Globus pallidus (tissue), 1 donor: ENCODE measurements at regions not wholly inside any gene's neighbourhood (a gene's known extent, or its start where the extent isn't known, plus 50 kb on each side); places are given as distances from the start of the nearest gene placed in this dataset.
"Not testable (repeated sequence)": the region's sequence is repeated elsewhere in the genome, so short reads cannot be mapped to it uniquely, and the experiment has no call there.

Experiments used
- DNase-seq: peaks from one replicate; pipeline ENCODE4 v3.0.0-alpha.2; 2015; ENCODE audit warnings: low spot score

DNA sequence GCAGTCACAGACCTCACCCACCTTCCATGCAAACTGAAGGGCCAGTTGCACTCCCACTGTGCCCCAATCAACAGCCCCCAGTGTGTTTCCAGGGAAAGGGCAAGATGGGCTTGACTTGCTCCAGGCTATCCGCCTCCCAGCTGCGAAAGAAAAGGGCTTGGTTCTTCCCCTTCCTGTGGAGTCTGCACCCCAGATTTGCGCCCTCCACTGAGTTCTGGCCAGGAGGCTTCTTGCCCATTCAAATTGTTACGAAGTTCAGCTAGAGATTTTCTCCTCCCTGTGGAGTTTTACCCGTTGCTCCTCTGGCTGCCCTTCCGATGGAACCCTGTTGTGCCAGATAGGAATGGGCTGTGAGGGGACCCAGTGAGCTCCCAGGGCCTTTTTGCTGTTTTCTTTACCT is 1096.9 kb upstream of the ALCAM start:
- no peak for DNase-seq

DNA sequence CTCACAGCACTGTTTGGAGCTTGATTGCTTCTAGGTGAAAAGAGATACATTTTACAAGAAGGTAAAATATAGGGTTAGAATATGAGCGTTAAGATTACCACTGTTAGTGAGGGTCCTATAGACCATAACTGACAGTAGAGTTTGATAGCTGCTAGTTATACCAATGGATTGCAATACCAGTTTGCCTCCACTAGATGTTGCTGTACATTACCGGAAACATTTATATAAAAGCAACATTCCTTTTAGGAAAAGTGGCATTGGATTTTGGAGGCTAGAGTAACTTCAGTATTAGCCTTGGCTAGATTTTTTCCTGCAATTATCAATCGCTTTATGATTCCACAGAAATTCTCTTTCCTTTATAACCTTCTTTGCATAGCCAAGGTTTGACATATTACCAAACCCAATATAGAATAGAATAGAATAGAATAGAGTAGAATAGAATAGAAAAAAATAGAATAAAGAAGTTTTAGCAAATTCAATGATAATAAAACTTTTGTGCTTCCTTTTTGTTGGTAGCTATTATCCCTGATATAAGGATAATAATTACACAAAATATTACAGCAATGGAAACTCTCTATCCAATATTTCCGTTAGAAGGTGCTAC is 1093.6 kb upstream of the ALCAM start:
- DNase-seq, result peak; percentile 63

DNA sequence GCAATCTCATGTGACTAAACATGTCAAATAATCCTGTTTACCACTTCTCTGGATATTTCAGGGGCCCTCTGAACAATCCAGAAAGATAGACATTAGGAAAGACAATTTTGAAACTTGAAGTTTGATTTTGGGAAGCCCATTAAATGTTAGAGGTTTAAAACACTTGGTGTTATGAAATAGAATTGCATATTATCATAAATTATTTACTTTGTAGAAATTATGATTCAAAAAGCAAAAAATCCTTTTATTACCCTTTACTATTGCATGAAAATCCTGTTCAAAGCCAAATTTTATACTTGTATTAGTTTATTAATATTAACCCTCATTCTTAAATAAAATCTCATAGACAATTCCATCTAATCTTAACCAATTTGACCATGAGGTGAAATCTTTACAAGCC is 1091.5 kb upstream of the ALCAM start:
- no peak for DNase-seq

DNA sequence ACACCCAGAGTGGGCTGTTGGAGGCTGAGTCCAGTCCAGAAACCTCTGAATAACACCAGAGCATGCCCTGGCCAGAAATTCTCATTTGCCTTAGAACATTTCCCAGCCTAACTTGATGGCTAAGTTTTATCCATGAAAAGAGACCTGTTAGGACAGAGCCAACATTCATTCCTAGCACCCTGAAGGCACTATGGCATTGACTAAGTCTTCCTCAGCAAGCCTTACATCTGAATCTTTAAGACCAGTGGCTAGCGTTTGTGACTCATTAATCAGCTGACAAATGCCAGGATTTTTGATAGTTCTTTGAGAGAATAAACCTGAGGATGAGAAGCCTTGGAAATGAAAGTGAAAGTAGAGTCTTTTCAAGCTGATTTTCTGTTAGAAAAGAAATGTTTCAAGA is 1087.1 kb upstream of the ALCAM start:
- no peak for DNase-seq

DNA sequence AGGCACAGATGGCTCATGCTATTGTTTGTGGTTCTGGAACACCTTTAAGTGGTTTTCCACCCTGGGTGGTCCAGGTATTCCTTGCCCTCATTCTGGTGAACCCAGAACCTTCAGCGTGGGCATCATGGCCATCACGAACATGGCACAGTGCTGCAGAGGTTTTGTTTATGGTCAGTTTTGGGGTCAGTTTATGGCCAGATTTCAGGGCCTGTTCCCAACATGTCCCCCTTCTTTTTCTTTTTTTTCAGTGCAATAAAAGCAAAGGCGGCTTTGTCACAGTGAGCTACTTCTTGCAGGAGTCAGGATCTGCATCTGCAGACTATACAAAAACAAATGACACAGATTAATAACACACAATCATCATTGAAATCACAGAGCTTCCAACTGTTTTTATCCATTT is 1085.0 kb upstream of the ALCAM start:
- no peak for DNase-seq

DNA sequence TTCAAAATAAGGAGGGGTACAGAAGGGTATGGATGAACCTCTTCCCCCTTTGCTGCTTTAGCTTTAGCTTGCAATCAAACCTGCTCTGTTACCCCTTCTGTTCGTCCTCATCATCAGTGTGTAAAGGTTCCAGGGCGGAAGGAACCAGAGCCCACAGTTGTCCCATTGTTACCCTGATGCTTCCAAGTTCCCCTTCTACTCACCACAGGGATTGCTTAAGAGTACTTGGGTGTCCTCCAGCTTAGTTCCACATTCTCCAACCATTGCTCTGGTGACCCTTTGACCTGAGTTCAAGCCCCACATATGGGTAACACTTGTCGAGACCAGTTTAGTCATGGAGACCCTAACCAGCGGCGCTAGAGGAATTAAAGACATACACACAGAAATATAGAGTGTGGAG is 1080.1 kb upstream of the ALCAM start:
- DNase-seq, result no peak

DNA sequence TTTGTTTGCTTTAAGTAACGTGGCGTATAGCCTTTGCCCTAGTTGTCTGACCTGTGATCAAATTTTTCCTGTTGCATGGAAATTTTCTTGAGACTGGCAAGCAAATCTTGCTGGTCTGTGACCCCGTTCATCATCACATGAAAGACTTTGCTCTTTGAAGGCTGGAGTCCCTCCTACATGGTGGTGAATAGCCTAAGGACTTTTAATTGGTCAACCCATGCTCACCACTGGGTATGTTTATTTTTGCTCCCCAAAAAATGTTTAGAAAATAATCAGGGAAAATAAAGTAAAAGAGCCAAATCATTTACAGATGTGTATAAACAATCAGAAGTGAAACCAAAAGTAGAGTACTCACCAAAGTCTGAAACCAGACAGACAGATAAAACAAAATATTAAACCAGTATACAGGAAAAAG is 1075.3 kb upstream of the ALCAM start:
- peak; percentile 8 for DNase-seq

DNA sequence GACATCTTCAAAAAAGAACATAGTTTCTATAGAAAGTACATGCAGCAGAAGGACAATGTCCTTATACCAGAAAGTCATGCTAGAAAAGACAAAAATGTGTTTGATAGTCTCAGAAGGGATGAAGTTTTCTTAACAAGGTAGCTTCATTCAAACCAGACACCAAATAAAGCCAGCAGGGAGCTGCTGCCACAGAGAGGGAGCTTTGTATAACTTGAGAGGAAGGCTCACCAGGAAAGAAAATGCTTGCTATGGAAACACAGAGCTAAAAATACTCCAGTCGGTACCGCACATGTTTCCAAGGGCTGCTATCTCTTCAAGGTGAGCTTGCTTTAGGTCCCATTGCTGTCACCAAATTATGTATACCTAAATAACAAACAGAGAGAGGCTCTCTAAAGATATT is 1074.8 kb upstream of the ALCAM start:
- peak; percentile 18 for DNase-seq

DNA sequence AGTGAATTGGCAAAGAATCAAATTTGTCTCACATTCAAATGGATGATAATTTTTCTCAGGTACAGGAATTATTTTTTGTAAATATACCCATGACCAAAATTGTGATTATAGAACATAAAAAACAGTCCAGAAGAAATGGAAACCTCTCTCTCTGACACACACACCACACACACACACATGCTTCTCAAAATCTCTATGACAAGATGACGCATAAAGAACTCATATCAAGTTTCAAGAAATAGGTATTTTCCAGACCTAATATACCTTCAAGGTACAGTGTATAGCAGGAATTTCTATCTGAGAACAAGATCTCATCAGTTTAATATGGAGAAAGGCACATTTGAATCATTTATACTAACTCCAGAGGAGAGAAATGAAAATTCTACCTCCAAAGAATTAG is 1069.1 kb upstream of the ALCAM start:
- no peak for DNase-seq

DNA sequence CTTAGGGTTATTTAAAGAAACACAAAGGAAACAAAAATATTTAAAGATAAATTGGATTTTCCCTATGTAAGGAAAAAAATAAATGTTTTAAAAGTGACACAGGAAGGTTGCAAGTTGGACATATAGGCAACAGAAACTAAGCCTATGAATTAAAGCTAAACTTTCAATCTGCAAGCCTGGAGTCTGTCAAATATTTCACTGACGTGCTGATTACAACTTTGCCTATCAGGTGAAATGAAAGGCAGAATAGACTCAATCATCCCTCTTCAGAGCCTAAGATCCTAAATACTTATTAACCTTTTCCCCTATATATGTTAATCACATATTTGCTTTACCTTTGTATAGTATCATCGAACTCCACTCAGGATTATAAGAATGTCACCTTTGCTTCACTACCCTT is 1068.0 kb upstream of the ALCAM start:
- DNase-seq, result no peak

DNA sequence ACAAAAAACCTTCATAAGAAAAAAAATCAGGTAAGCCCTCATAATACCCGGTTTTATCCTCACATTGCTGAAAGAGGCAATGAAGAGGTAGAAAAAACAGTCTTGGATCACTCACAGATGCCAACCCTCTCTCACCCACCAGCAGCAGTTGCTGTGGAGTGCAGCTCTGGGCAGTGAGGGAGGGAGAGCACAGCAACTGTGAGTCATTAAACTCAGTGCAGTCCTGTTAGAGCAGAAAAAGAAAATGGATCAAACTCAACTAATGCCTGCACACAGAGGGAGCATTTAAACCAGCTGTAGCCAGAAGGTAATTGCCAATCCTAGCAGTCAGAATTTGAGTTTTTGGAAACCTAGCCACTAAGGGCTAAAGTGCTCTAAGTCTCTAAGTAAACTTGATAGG is 1050.6 kb upstream of the ALCAM start:
- no peak for DNase-seq

DNA sequence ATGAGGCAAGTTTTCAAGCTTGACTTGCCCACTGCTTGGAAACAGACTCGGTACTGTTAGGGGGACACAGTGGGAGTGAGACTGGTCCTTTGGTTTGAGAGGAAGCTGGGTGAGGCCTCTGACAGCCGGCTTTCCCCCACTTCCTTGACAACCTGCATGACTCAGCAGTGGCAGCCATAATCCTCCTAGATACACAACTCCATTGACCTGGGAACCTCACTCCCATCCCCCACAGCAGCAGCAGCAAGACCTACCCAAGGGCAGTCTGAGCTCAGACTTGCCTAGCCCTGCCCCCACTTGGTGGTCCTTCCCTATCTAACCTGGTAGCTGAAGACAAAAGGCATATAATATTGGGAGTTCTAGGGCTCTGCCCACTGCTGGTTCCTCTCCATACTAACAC is 1043.5 kb upstream of the ALCAM start:
- no peak for DNase-seq

DNA sequence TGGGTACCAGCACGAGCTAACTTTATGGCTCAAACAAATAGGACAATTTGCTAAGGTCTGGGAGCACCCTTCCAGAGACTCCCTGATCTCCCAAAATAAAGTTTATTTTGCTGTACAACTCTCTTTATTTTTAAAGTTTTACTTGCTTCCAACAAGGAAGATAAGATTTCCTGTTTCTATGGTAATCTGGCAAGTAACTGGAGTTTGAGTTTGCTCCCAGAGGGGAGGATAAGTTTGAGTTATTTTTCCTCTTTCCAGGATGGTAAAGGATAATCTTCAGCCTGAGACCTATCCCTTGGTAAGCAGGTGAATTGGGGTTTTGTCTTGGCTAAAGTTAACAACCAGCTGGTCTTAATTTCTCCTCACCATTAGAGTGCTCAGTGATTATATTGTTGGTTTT is 1019.4 kb upstream of the ALCAM start:
- DNase-seq, result no peak

DNA sequence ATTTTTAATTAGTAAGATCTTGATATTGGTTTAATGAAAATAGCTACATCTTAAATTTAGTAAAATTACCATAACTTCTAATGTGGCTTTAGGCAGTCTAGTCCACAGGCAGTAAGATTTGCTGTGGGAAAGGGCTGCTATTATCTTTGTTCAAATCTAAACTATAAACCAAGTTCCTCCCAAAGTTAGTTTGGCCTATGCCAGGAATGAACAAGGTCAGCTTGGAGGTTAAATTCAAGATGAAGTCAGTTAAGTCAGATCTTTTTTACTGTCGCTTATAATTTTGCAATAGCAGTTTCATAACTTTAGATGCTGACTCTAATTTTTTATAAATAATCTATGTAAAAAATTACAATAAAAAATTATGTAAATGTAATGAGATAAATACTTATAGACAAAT is 1016.9 kb upstream of the ALCAM start:
- no peak for DNase-seq

DNA sequence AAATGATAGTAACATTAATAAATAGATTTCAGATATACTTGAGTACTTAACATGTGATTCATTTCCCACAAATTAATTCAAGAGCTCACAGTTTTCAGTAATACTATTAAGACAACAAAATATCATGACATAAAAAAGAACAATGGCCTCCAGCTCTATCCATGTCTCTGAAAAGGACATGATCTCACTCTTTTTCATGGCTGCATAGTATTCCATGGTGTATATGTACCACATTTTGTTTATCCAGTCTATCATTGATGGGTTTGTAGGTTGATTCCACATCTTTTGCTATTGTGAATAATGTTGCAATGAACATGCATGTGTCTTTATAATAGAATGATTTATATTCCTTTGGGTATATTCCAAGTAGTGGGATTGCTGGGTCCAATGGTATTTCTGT is 1012.8 kb upstream of the ALCAM start:
- DNase-seq, result no peak

DNA sequence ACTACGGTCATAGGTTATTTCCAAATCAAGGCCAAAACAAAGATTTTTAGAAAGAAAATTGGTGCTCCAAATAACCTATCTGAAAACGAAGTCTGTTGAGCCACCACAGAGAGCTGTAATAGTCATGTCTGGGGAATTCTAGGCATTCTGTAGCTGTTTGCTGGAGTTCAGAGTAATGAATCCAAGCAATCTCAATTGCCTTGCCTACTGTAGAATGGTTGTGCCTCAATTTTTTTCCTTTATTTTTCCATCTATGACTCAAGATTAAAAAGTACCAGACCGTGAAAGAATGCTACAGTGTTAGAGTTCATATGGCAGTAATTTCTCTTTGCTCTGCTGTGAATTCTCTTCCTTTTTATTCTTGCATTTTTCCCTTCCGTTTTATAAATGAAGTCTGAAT is 1007.2 kb upstream of the ALCAM start:
- DNase-seq, result no peak

DNA sequence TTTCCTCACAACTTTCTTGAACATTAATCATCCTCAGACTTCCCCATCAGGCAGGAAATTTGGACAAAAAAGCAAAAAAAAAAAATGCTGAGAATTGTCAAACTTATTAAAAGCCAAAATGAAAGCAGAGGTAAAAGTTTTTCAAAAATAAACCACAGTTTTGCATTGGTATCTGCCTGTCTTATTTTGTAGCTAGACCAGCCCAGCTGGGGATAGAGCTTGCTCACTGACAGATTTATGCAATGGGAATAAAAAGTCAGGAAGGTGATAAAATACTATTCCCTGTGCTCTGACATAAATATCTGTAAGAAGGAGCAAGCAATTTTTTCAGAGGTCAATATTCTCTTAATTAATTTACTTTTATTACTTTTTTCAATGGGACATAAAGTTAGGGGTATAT is 1006.7 kb upstream of the ALCAM start:
- no peak for DNase-seq

DNA sequence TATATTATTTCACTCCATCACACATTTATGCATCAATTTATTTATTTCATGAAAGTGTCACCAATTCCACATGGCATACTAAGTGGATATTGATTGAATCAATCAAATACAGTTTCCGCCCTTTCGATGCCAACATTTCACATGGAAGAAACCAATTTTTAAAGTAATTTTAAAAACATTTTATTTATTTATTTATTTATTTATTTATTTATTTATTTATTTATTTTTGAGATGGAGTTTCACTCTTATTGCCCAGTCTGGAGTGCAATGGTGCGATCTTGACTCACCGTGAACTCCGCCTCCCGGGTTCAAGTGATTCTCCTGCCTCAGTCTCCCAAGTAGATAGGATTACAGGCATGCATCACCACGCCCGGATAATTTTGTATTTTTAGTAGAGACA is 1005.0 kb upstream of the ALCAM start:
- DNase-seq, result not testable (repeated sequence)

DNA sequence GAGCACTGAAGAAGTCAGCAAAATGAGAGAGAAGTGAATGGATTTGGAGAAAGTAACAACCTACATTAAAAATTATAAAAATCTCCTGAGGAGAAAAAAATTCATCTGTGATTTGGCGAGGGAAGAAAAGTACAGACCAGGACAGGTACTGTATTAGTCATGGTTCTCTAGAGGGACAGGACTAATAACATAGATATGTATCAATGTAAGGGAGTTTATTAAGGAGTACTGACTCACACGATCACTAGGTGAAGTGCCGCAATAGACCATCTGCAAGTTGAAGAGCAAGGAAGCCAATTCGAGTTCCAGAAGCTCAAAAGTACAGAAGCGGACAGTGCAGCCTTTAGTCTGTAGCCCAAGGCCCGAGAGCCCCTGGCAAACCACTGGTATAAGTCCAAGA is 1004.4 kb upstream of the ALCAM start:
- DNase-seq, result no peak

DNA sequence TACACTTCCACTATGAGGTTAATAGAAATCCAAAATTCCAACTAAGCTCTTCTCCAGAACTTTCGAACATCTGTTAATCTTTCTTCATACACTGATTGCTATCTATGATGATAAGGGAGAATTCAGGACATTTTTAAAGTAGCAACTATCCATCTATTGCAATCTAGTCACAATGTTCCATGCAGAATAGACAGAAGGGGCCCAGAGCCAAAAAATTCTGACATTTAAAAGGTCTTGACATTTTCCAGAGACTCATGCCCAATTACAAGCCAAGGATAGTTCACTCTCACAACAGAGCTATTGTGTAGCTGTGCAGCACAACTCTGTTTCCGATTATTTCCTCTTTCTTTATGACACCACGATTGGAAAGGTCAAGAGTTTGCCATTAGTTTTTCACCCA is 999.7 kb upstream of the ALCAM start:
- peak; percentile 42 for DNase-seq

DNA sequence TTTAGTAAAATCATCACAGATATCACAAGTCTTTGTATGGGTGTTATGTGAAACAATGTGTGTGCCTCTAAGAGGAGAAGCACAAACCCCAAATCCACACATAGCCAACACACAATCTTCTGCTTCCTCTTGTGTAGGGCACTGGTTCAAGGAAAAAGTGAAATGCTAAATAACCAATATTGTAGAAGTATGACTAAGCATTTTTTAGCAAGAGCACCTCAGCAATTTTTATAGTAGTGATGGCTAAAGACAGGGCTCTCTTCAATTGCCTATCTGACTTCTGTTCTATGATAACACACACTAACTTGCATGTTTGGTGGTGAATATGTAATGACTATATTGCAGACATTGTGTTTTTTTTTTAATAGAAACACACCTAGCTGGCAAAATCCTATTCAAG is 997.9 kb upstream of the ALCAM start:
- DNase-seq, result no peak

DNA sequence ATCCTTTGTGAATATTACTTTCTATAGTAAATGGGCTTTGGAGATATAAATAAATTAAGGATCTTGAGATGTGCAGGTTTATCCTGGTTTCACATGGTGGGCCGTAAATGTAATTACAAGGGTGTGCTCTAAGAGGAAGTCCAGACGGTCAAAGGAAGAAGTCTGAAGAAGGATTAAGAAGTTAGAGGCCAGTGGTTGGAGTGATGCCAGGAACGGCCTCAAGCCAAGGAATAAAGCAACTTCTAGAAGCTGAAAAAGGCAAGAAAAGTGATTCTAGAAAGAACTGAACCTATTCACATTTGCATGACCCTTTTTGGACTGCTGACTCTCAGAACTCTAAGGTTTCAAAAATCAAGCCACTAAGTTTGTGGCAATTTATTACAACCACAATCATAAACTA is 981.3 kb upstream of the ALCAM start:
- peak; percentile 31 for DNase-seq

DNA sequence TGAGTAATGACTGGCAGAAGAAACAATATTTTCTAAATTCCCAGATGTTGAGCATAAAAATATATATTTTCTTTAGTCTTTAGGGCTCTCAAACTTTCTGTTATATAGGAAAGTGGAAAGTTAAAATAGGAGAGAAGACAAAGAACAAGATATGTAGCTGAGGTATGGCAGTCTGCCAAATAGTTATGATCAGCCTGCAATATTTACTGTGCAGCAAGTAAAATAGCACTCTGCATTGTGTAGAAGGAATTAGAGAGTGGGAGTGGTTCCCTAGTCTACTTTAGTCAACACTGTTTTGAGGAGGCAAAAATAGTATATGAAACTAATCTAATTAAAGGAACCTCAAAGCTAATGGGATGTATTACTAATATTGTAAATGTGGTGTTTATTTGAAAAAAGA is 978.1 kb upstream of the ALCAM start:
- DNase-seq, result no peak

DNA sequence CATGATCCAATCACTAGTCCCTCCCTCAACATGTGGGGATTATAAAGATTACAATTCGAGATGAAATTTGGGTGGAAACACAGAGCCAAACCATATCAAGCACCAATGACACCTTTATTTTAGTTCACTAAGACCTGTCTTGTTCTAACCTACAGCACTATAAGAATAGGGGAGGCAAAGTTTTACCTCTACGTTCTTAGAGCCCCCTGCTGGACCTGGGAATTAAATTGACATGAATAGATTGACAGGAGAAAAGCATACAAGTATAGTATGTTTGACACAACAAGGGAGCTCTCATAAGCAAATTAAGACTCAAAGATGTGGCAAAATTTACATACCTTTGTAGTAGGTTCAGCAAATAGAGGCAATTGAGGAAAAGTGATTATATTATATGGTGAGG is 974.4 kb upstream of the ALCAM start:
- DNase-seq, result no peak
